GM23338 (cell line): ENCODE measurements at regions not wholly inside any gene's neighbourhood (a gene's known extent, or its start where the extent isn't known, plus 50 kb on each side); places are given as distances from the start of the nearest gene placed in this dataset.

ENCODE experiments used
- ATAC-seq: fragments of 200-7000 bp; cut with Tn5 transposase; 3 replicates; pipeline ENCODE4 v1.9.1; 2020
- DNase-seq: peaks from one replicate; pipeline ENCODE4 v3.0.0-alpha.2; 2015; ENCODE audit warnings: low spot score
- H2AFZ ChIP-seq: fragments of 200-600 bp; sonication (generic); 2 replicates; pipeline ENCODE4 v1.8.0; 2016; ENCODE audit warnings: antibody characterized with exemption, mild to moderate bottlenecking, moderate library complexity
- H3F3A ChIP-seq: fragments of 200-600 bp; sonication (generic); replicated peaks from 2 replicates; pipeline ENCODE4 v1.8.0; 2017; ENCODE audit warnings: antibody characterized with exemption, mixed run types, low read depth
- H3K27ac ChIP-seq: fragments of 200-600 bp; sonication (generic); 2 replicates; pipeline ENCODE4 v1.6.1; 2016; ENCODE audit warnings: low read depth
- H3K27me3 ChIP-seq: fragments of 200-600 bp; sonication (generic); 2 replicates; pipeline ENCODE4 v1.8.0; 2016; ENCODE audit warnings: mild to moderate bottlenecking, mixed run types, moderate library complexity; ENCODE audit not compliant: insufficient read depth
- H3K36me3 ChIP-seq: fragments of 200-600 bp; sonication (generic); 2 replicates; pipeline ENCODE4 v1.8.0; 2016; ENCODE audit warnings: mild to moderate bottlenecking; ENCODE audit not compliant: insufficient read depth
- H3K4me1 ChIP-seq: fragments of 200-600 bp; sonication (generic); 2 replicates; pipeline ENCODE4 v1.8.0; 2016; ENCODE audit warnings: mild to moderate bottlenecking, moderate library complexity; ENCODE audit not compliant: insufficient read depth
- H3K4me2 ChIP-seq: fragments of 200-600 bp; sonication (generic); 2 replicates; pipeline ENCODE4 v1.7.1; 2017; ENCODE audit warnings: mixed run types
- H3K4me3 ChIP-seq: fragments of 200-600 bp; sonication (generic); 2 replicates; pipeline ENCODE4 v1.6.1; 2016; ENCODE audit warnings: mixed run types
- H3K79me2 ChIP-seq: fragments of 200-600 bp; sonication (generic); replicated peaks from 2 replicates; pipeline ENCODE4 v1.8.0; 2017; ENCODE audit warnings: mild to moderate bottlenecking; ENCODE audit not compliant: insufficient read depth
- H3K9me2 ChIP-seq: fragments of 200-600 bp; sonication (generic); 2 replicates; pipeline ENCODE4 v1.8.0; 2017; ENCODE audit not compliant: insufficient read depth
- H4K20me1 ChIP-seq: fragments of 200-600 bp; sonication (generic); replicated peaks from 2 replicates; pipeline ENCODE4 v1.8.0; 2017; ENCODE audit warnings: mild to moderate bottlenecking; ENCODE audit not compliant: insufficient read depth
- H3K27ac Mint-ChIP-seq: 2 replicates; pipeline ENCODE4 v1.8.0; 2020; ENCODE audit warnings: inconsistent platforms, mild to moderate bottlenecking, moderate library complexity, mixed read lengths
- H3K27me3 Mint-ChIP-seq: 3 replicates; pipeline ENCODE4 v1.8.0; 2022; ENCODE audit warnings: low read depth, mild to moderate bottlenecking, moderate library complexity, mixed read lengths, inconsistent platforms; ENCODE audit not compliant: insufficient read depth, poor library complexity
- H3K36me3 Mint-ChIP-seq: 3 replicates; pipeline ENCODE4 v1.8.0; 2021; ENCODE audit warnings: low read depth, mild to moderate bottlenecking, inconsistent platforms, moderate library complexity, mixed read lengths
- H3K4me1 Mint-ChIP-seq: 3 replicates; pipeline ENCODE4 v1.8.0; 2020; ENCODE audit warnings: mild to moderate bottlenecking, inconsistent platforms, mixed read lengths
- H3K4me3 Mint-ChIP-seq: 3 replicates; pipeline ENCODE4 v1.8.0; 2021; ENCODE audit warnings: moderate library complexity, mild to moderate bottlenecking, inconsistent platforms, mixed read lengths
- H3K9me3 Mint-ChIP-seq: 3 replicates; pipeline ENCODE4 v1.8.0; 2020; ENCODE audit warnings: moderate library complexity, mild to moderate bottlenecking, inconsistent platforms, mixed read lengths
- ETS1 ChIP-seq: IDR thresholded peaks from 2 replicates; pipeline ENCODE4 v1.6.1; 2016; ENCODE audit warnings: antibody characterized with exemption
- NANOG ChIP-seq: IDR thresholded peaks from 2 replicates; pipeline ENCODE4 v1.6.1; 2016; ENCODE audit warnings: antibody characterized with exemption, borderline replicate concordance
- POLR2AphosphoS5 ChIP-seq: IDR thresholded peaks from 2 replicates; pipeline ENCODE4 v1.6.1; 2016; ENCODE audit warnings: antibody characterized with exemption, low read depth
- REST ChIP-seq: IDR thresholded peaks from one replicate; pipeline ENCODE4 v1.6.1; 2018; ENCODE audit warnings: antibody characterized with exemption; ENCODE audit not compliant: unreplicated experiment
- STAT1 ChIP-seq: IDR thresholded peaks from one replicate; pipeline ENCODE4 v1.6.1; 2016; ENCODE audit warnings: antibody characterized with exemption; ENCODE audit not compliant: unreplicated experiment
- ZNF114 ChIP-seq: fragments of 250-450 bp; sonication (Bioruptor Pico); IDR thresholded peaks from 2 replicates; pipeline ENCODE4 v1.5.0; 2020; ENCODE audit warnings: mild to moderate bottlenecking, moderate library complexity
- TF ChIP-seq, protein P1 (sequence below), 2 experiments: fragments of 200-600 bp in 1 of 2; sonication (generic) in 1 of 2; conservative IDR thresholded peaks; 2 replicates each; pipeline versions ENCODE4 v1.5.1 to v1.6.1; 2016 to 2017; ENCODE audit warnings: antibody characterized with exemption in 2 of 2, low read depth in 2 of 2, mild to moderate bottlenecking in 2 of 2, moderate library complexity in 1 of 2
- TF ChIP-seq, protein P2 (sequence below): fragments of 250-450 bp; sonication (Bioruptor Pico); IDR thresholded peaks from 2 replicates; pipeline ENCODE4 v1.5.0; 2020; ENCODE audit warnings: mild to moderate bottlenecking, moderate library complexity

DNA sequence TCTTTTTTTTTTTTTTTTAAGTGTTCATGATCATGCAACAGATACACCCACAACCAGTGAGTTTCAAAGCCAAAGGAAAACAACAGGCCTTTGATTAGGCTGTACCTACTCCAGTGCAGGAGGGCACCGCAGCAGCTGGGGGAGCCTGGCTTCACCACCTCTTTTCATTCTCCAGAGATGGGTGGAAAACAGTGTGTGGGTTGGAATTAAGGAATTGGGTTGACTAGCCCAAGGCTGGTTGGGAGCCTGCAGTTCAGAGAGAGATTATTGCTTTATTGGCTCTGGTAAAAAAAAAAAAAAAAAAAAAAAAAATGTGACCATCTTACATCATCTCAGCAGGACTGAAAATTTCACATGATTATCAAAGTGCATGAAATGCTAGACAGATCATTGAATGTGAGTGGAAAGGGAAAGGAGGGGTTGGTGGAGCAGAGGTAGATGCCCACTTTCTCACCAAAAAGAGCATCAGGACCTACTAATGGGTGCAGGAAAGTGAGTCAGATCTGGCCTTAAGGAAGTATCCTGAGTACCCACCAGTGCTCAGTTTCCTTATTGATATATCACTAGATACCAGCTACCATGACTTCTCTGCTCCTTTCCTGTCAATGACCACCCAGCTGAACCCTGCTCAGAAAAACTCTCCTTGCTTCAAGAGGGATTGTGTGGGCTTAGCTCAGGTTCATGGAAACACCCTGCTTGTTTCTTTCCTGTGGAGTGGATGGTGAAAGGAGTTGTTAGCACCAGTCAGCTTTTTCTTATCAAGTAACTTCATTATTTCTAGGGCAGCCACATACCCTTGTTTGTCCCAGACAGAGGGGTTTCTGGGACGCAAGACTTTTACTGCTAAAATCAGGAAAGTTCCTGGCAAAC, 54.8 kb upstream of the DYRK2 start (continued):
- TF ChIP-seq, protein P1, sequence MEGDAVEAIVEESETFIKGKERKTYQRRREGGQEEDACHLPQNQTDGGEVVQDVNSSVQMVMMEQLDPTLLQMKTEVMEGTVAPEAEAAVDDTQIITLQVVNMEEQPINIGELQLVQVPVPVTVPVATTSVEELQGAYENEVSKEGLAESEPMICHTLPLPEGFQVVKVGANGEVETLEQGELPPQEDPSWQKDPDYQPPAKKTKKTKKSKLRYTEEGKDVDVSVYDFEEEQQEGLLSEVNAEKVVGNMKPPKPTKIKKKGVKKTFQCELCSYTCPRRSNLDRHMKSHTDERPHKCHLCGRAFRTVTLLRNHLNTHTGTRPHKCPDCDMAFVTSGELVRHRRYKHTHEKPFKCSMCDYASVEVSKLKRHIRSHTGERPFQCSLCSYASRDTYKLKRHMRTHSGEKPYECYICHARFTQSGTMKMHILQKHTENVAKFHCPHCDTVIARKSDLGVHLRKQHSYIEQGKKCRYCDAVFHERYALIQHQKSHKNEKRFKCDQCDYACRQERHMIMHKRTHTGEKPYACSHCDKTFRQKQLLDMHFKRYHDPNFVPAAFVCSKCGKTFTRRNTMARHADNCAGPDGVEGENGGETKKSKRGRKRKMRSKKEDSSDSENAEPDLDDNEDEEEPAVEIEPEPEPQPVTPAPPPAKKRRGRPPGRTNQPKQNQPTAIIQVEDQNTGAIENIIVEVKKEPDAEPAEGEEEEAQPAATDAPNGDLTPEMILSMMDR (conservative IDR thresholded peaks at IDR 0.05; ENCODE audit: low read depth in 2 of 2), result no peak
- TF ChIP-seq ZNF114, result no peak

DNA sequence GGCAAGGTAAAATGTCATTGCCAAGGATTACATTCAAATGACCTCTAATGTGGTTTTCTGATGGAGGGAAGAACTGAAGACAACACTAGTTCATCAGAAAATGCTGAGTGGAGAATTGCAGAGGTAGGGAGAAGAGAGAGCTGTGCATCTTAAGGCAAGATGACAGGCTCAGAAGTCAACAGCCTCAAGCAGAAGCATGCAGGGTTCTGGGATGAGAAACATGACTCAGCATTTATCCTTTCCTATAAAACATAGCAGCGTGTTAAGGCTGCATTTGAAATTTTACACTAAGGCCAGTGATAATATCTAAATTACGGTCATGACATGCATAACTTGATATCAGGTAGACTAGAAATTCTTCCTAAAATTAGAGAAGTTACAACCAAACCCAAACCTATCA, 53.7 kb upstream of the DYRK2 start:
- no peaks in the 10 kb centered on the region for H3K79me2 ChIP-seq
- H2AFZ ChIP-seq, result peak overlapping the region; percentile 40; the same call in 1 of the 2 replicates
- DNase-seq (no peak), ATAC-seq (no peak)
- H3K4me3 Mint-ChIP-seq, result no peak overlapping the region
- H3K27me3 ChIP-seq, result no peaks in the 10 kb centered on the region
- no peak overlapping the region for H3K27ac ChIP-seq
- H3F3A ChIP-seq, result no peaks in the 10 kb centered on the region
- H3K27me3 Mint-ChIP-seq, result peaks cover 1% of the 10 kb centered on the region
- no peak overlapping the region for H3K27ac Mint-ChIP-seq
- no peak overlapping the region for H3K4me2 ChIP-seq
- no peaks in the 10 kb centered on the region for H4K20me1 ChIP-seq
- H3K4me3 ChIP-seq, result no peak overlapping the region
- peaks cover 9% of the 10 kb centered on the region; the same call in 2 of the 3 replicates for H3K9me3 Mint-ChIP-seq
- H3K36me3 ChIP-seq, result no peaks in the 10 kb centered on the region
- peaks cover 7% of the 10 kb centered on the region for H3K4me1 Mint-ChIP-seq
- peaks cover 9% of the 10 kb centered on the region; the same call in 1 of the 3 replicates for H3K36me3 Mint-ChIP-seq
- H3K4me1 ChIP-seq, result peaks cover 6% of the 10 kb centered on the region; the same call in 1 of the 2 replicates
- H3K9me2 ChIP-seq, result no peaks in the 10 kb centered on the region
- TF ChIP-seq ETS1, result no peak
- TF ChIP-seq, protein P1 (conservative IDR thresholded peaks at IDR 0.05; ENCODE audit: low read depth in 2 of 2), result no peak
- no peak for TF ChIP-seq NANOG
- no peak for TF ChIP-seq REST
- no peak for TF ChIP-seq STAT1
- TF ChIP-seq, protein P2, sequence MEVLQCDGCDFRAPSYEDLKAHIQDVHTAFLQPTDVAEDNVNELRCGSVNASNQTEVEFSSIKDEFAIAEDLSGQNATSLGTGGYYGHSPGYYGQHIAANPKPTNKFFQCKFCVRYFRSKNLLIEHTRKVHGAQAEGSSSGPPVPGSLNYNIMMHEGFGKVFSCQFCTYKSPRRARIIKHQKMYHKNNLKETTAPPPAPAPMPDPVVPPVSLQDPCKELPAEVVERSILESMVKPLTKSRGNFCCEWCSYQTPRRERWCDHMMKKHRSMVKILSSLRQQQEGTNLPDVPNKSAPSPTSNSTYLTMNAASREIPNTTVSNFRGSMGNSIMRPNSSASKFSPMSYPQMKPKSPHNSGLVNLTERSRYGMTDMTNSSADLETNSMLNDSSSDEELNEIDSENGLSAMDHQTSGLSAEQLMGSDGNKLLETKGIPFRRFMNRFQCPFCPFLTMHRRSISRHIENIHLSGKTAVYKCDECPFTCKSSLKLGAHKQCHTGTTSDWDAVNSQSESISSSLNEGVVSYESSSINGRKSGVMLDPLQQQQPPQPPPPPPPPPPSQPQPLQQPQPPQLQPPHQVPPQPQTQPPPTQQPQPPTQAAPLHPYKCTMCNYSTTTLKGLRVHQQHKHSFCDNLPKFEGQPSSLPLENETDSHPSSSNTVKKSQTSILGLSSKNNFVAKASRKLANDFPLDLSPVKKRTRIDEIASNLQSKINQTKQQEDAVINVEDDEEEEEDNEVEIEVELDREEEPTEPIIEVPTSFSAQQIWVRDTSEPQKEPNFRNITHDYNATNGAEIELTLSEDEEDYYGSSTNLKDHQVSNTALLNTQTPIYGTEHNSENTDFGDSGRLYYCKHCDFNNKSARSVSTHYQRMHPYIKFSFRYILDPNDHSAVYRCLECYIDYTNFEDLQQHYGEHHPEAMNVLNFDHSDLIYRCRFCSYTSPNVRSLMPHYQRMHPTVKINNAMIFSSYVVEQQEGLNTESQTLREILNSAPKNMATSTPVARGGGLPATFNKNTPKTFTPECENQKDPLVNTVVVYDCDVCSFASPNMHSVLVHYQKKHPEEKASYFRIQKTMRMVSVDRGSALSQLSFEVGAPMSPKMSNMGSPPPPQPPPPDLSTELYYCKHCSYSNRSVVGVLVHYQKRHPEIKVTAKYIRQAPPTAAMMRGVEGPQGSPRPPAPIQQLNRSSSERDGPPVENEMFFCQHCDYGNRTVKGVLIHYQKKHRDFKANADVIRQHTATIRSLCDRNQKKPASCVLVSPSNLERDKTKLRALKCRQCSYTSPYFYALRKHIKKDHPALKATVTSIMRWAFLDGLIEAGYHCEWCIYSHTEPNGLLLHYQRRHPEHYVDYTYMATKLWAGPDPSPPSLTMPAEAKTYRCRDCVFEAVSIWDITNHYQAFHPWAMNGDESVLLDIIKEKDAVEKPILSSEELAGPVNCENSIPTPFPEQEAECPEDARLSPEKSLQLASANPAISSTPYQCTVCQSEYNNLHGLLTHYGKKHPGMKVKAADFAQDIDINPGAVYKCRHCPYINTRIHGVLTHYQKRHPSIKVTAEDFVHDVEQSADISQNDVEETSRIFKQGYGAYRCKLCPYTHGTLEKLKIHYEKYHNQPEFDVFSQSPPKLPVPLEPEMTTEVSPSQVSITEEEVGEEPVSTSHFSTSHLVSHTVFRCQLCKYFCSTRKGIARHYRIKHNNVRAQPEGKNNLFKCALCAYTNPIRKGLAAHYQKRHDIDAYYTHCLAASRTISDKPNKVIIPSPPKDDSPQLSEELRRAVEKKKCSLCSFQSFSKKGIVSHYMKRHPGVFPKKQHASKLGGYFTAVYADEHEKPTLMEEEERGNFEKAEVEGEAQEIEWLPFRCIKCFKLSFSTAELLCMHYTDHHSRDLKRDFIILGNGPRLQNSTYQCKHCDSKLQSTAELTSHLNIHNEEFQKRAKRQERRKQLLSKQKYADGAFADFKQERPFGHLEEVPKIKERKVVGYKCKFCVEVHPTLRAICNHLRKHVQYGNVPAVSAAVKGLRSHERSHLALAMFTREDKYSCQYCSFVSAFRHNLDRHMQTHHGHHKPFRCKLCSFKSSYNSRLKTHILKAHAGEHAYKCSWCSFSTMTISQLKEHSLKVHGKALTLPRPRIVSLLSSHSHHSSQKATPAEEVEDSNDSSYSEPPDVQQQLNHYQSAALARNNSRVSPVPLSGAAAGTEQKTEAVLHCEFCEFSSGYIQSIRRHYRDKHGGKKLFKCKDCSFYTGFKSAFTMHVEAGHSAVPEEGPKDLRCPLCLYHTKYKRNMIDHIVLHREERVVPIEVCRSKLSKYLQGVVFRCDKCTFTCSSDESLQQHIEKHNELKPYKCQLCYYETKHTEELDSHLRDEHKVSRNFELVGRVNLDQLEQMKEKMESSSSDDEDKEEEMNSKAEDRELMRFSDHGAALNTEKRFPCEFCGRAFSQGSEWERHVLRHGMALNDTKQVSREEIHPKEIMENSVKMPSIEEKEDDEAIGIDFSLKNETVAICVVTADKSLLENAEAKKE (CRISPR knock-in tag), result no peak
- no peak for TF ChIP-seq POLR2AphosphoS5
- no peak for TF ChIP-seq ZNF114
